ENCODE measurements at regions not wholly inside any gene's neighbourhood (a gene's known extent, or its start where the extent isn't known, plus 50 kb on each side); places are given as distances from the start of the nearest gene placed in this dataset.

DNA sequence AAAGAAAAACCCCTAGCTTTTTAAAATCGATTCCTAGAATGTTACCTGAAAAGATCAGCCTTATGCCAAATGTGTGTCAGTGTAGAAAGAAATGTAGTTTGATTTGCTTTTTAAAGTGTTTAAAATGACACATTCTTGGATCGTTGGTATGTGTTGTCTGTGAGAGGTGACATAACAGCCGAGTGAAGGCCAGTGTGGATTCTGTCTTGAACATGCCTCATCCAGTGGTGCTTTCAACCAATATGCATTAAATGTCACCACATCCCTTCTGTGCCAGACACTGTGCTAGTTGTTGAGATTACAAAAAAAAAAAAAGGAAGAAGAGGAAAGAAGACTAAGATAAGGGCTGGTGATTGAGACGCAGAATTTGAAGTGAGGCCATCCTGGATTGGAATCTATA, 994.2 kb upstream of the TENM3 start:
- Histone ChIP-seq H3K9ac (ENCODE audit: low read length) (no peak overlapping the region), H3K4me1 (ENCODE audit: control insufficient read depth, insufficient read depth, low read length) (no peaks in the 10 kb centered on the region), H3K27ac (ENCODE audit: low read depth, low read length) (no peak overlapping the region), H3K36me3 (ENCODE audit: control insufficient read depth, insufficient read depth, low read length) (no peaks in the 10 kb centered on the region), H3K4me3 (ENCODE audit: low read length) (no peak overlapping the region), H3K27me3 (ENCODE audit: control insufficient read depth, insufficient read depth, low read length) (no peaks in the 10 kb centered on the region)

DNA sequence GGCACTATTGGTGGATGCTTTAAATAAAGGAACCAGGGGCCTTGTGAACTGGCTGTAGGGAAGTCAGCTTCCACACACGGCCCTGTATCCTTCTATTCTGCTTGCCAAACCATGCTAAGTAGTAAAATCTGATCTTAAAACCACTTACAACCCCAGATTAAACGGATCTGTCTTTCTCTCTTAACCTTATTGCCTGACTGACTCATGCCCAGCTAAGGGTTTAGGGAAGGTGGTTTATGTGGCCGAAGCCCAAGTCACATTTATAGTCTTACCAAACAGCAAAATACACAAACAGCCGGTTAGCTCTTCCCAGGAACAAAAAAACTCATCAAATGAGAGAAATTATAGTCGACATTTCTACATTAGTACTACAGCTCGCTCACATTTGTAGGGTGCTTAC, 988.4 kb upstream of the TENM3 start:
- Histone ChIP-seq H3K36me3 (ENCODE audit: control insufficient read depth, insufficient read depth, low read length) (no peaks in the 10 kb centered on the region), H3K4me1 (ENCODE audit: control insufficient read depth, insufficient read depth, low read length) (no peaks in the 10 kb centered on the region), H3K9ac (ENCODE audit: low read length) (no peak overlapping the region), H3K27me3 (ENCODE audit: control insufficient read depth, insufficient read depth, low read length) (no peaks in the 10 kb centered on the region), H3K27ac (ENCODE audit: low read depth, low read length) (no peak overlapping the region), H3K4me3 (ENCODE audit: low read length) (no peak overlapping the region)

GRCh38 chr4:181258569-181258968, 984.6 kb upstream of the TENM3 start:
- H3K36me3 ChIP-seq (ENCODE audit: control insufficient read depth, insufficient read depth, low read length), result no peaks in the 10 kb centered on the region
- H3K9ac ChIP-seq (ENCODE audit: low read length), result no peak overlapping the region
- no peak overlapping the region for H3K4me3 ChIP-seq (ENCODE audit: low read length)
- H3K4me1 ChIP-seq (ENCODE audit: control insufficient read depth, insufficient read depth, low read length), result no peaks in the 10 kb centered on the region
- H3K27ac ChIP-seq (ENCODE audit: low read depth, low read length), result no peak overlapping the region
- H3K27me3 ChIP-seq (ENCODE audit: control insufficient read depth, insufficient read depth, low read length), result no peaks in the 10 kb centered on the region

DNA sequence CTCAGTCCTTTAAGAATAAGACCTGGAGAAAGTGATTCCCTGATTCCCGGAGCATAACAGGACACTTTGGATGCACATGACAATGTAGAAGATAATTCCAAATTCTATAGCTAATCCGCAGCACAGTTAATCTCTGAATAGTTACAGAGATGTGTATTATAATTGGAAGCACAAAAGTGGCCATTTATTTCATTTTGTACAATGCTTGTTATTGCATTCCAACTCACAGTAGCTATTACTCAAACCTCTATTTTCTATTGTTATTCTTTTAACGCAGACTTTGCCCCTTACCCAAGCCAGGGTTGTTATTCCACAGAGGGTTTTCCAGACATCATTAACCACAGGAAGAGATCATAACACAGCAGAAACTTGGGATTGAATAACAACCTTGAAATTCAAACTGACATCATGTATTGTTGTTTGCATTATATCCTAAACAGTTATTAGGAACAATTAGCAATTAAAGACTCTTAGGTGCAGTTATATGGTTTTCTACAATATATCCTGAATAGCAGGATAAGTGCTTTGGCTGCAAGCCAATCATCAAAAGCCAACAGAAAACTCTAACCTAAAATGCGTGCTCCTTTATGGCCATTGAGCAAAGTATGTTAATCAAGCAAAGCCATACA, 984.0 kb upstream of the TENM3 start:
- H3K36me3 ChIP-seq (ENCODE audit: control insufficient read depth, insufficient read depth, low read length), result no peaks in the 10 kb centered on the region
- no peak overlapping the region for H3K4me3 ChIP-seq (ENCODE audit: low read length)
- no peak overlapping the region for H3K9ac ChIP-seq (ENCODE audit: low read length)
- H3K27me3 ChIP-seq (ENCODE audit: control insufficient read depth, insufficient read depth, low read length), result no peaks in the 10 kb centered on the region
- no peaks in the 10 kb centered on the region for H3K4me1 ChIP-seq (ENCODE audit: control insufficient read depth, insufficient read depth, low read length)
- no peak overlapping the region for H3K27ac ChIP-seq (ENCODE audit: low read depth, low read length)

DNA sequence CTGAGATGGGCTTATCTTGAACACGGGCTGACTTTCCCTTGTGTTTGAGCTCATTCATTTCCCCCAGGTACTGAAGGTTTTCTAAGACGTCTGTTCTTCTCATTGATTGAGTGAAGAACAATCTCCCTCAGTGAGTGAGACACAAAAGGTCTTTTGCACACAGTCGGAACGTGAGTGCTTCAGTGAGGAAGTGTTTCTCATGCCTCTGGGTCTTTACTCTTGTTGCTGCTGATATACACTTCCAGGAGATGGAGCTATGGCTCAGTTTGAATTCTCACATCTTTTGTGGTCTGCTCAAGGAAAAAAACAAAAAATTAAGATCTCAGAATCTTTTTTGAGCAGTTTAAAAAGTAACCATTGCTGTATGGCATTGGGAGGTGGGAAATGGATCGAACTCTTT, 981.9 kb upstream of the TENM3 start:
- H3K27ac ChIP-seq (ENCODE audit: low read depth, low read length), result no peak overlapping the region
- H3K9ac ChIP-seq (ENCODE audit: low read length), result no peak overlapping the region
- H3K36me3 ChIP-seq (ENCODE audit: control insufficient read depth, insufficient read depth, low read length), result no peaks in the 10 kb centered on the region
- H3K4me3 ChIP-seq (ENCODE audit: low read length), result no peak overlapping the region
- H3K27me3 ChIP-seq (ENCODE audit: control insufficient read depth, insufficient read depth, low read length), result no peaks in the 10 kb centered on the region
- H3K4me1 ChIP-seq (ENCODE audit: control insufficient read depth, insufficient read depth, low read length), result no peaks in the 10 kb centered on the region

DNA sequence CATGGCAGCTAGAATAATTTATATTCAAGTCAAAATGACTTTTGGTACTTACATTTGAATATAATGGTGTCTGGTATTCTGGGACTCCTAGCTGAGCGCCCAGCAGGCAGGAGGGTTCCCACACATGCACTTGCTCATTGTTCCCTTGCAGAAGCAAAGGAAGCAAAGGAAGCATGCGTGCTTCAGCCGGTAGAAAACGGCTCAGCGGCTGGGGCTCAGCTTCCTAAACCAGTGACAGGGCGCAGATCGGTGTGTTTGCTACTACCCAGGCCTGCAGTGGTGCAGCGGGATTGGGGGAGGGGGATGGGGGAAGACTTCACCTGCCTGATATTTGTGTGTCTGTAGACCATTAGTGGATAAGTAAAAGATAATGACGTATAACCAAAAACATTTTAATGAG, 978.3 kb upstream of the TENM3 start:
- Histone ChIP-seq H3K27ac (ENCODE audit: low read depth, low read length) (no peak overlapping the region), H3K36me3 (ENCODE audit: control insufficient read depth, insufficient read depth, low read length) (no peaks in the 10 kb centered on the region), H3K27me3 (ENCODE audit: control insufficient read depth, insufficient read depth, low read length) (no peaks in the 10 kb centered on the region), H3K9ac (ENCODE audit: low read length) (no peak overlapping the region), H3K4me1 (ENCODE audit: control insufficient read depth, insufficient read depth, low read length) (no peaks in the 10 kb centered on the region), H3K4me3 (ENCODE audit: low read length) (no peak overlapping the region)

GRCh38 chr4:181265370-181265769, 977.8 kb upstream of the TENM3 start:
- Histone ChIP-seq H3K27ac (ENCODE audit: low read depth, low read length) (no peak overlapping the region), H3K9ac (ENCODE audit: low read length) (no peak overlapping the region), H3K4me1 (ENCODE audit: control insufficient read depth, insufficient read depth, low read length) (no peaks in the 10 kb centered on the region), H3K36me3 (ENCODE audit: control insufficient read depth, insufficient read depth, low read length) (no peaks in the 10 kb centered on the region), H3K4me3 (ENCODE audit: low read length) (no peak overlapping the region), H3K27me3 (ENCODE audit: control insufficient read depth, insufficient read depth, low read length) (no peaks in the 10 kb centered on the region)

DNA sequence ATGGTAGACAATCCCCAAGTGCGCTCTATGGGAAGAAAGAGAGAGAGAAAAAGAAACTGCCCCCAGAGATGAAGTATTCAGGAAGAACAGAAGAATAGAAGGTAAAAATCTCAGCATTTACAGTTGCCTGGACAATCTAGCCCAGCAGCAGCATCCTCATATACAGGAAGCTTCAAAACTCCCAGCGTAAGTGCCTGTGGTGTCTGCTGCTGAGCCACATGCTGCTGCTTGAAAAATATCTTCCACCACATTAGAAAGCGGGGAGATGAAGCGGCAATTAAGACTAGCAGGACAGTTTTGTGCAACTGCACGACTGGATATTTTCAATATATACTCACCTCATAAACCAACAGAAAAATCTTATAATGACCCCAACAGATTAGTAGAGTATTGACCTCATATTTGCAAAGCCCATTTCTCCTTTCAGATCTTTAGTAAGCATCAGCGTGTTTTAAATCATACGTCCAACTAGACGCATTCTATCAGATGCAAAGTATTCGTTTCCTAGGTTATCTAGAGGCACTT, 972.0 kb upstream of the TENM3 start:
- H3K4me1 ChIP-seq (ENCODE audit: control insufficient read depth, insufficient read depth, low read length), result no peaks in the 10 kb centered on the region
- H3K27ac ChIP-seq (ENCODE audit: low read depth, low read length), result no peak overlapping the region
- no peak overlapping the region for H3K4me3 ChIP-seq (ENCODE audit: low read length)
- H3K36me3 ChIP-seq (ENCODE audit: control insufficient read depth, insufficient read depth, low read length), result no peaks in the 10 kb centered on the region
- H3K27me3 ChIP-seq (ENCODE audit: control insufficient read depth, insufficient read depth, low read length), result no peaks in the 10 kb centered on the region
- no peak overlapping the region for H3K9ac ChIP-seq (ENCODE audit: low read length)

GRCh38 chr4:181272422-181272821, 970.8 kb upstream of the TENM3 start:
- H3K4me1 ChIP-seq (ENCODE audit: control insufficient read depth, insufficient read depth, low read length), result no peaks in the 10 kb centered on the region
- no peaks in the 10 kb centered on the region for H3K36me3 ChIP-seq (ENCODE audit: control insufficient read depth, insufficient read depth, low read length)
- H3K27ac ChIP-seq (ENCODE audit: low read depth, low read length), result no peak overlapping the region
- no peaks in the 10 kb centered on the region for H3K27me3 ChIP-seq (ENCODE audit: control insufficient read depth, insufficient read depth, low read length)
- H3K4me3 ChIP-seq (ENCODE audit: low read length), result no peak overlapping the region
- H3K9ac ChIP-seq (ENCODE audit: low read length), result no peak overlapping the region

GRCh38 chr4:181278941-181279340, 964.3 kb upstream of the TENM3 start:
- no peaks in the 10 kb centered on the region for H3K4me1 ChIP-seq (ENCODE audit: control insufficient read depth, insufficient read depth, low read length)
- no peak overlapping the region for H3K9ac ChIP-seq (ENCODE audit: low read length)
- H3K27ac ChIP-seq (ENCODE audit: low read depth, low read length), result no peak overlapping the region
- H3K36me3 ChIP-seq (ENCODE audit: control insufficient read depth, insufficient read depth, low read length), result no peaks in the 10 kb centered on the region
- no peak overlapping the region for H3K4me3 ChIP-seq (ENCODE audit: low read length)
- no peaks in the 10 kb centered on the region for H3K27me3 ChIP-seq (ENCODE audit: control insufficient read depth, insufficient read depth, low read length)

GRCh38 chr4:181281451-181281850, 961.8 kb upstream of the TENM3 start:
- Histone ChIP-seq H3K27me3 (ENCODE audit: control insufficient read depth, insufficient read depth, low read length) (no peaks in the 10 kb centered on the region), H3K4me1 (ENCODE audit: control insufficient read depth, insufficient read depth, low read length) (no peaks in the 10 kb centered on the region), H3K4me3 (ENCODE audit: low read length) (no peak overlapping the region), H3K9ac (ENCODE audit: low read length) (no peak overlapping the region), H3K36me3 (ENCODE audit: control insufficient read depth, insufficient read depth, low read length) (no peaks in the 10 kb centered on the region), H3K27ac (ENCODE audit: low read depth, low read length) (no peak overlapping the region)

DNA sequence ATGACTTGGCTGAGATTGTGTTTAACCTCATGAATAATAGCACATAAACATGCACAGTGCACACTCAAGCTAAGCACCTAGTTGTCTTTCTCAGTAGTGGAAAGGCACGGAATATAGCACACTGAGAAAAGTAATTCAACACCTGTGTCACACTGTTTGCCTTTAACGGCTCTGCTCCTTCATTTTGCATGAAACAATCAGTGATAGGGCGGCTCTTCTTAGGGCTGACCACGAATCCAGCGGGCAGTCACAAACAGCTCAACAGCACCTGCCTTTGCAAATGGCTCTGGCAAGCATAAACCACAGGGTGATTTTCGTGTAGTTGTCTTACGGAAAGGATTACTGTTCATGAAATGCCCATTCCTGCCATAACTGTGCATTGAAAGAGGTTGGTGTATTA, 954.0 kb upstream of the TENM3 start:
- H3K36me3 ChIP-seq (ENCODE audit: control insufficient read depth, insufficient read depth, low read length), result no peaks in the 10 kb centered on the region
- H3K27me3 ChIP-seq (ENCODE audit: control insufficient read depth, insufficient read depth, low read length), result no peaks in the 10 kb centered on the region
- no peak overlapping the region for H3K4me3 ChIP-seq (ENCODE audit: low read length)
- H3K4me1 ChIP-seq (ENCODE audit: control insufficient read depth, insufficient read depth, low read length), result no peaks in the 10 kb centered on the region
- H3K9ac ChIP-seq (ENCODE audit: low read length), result no peak overlapping the region
- no peak overlapping the region for H3K27ac ChIP-seq (ENCODE audit: low read depth, low read length)

- Histone ChIP-seq H3K27ac (ENCODE audit: low read depth, low read length) (no peak overlapping the region), H3K27me3 (ENCODE audit: control insufficient read depth, insufficient read depth, low read length) (no peaks in the 10 kb centered on the region), H3K36me3 (ENCODE audit: control insufficient read depth, insufficient read depth, low read length) (no peaks in the 10 kb centered on the region), H3K4me1 (ENCODE audit: control insufficient read depth, insufficient read depth, low read length) (no peaks in the 10 kb centered on the region), H3K9ac (ENCODE audit: low read length) (no peak overlapping the region), H3K4me3 (ENCODE audit: low read length) (no peak overlapping the region)
Observed at GRCh38 chr4:181291615-181292014, 951.6 kb upstream of the TENM3 start.
